ENCODE measurements at regions not wholly inside any gene's neighbourhood (a gene's known extent, or its start where the extent isn't known, plus 50 kb on each side); places are given as distances from the start of the nearest gene placed in this dataset.

- Histone ChIP-seq H3K9me3 (ENCODE audit: control insufficient read depth, insufficient read depth, low read depth, low read length) (no peaks in the 10 kb centered on the region), H3K4me1 (ENCODE audit: control insufficient read depth, insufficient read depth, low read length) (no peaks in the 10 kb centered on the region; the same call in 1 of the 2 replicates), H3K4me3 (ENCODE audit: low read depth, low read length) (no peak overlapping the region), H3K36me3 (ENCODE audit: control insufficient read depth in 2 of 2, insufficient read depth in 1 of 2, low read length in 2 of 2) (no peaks in the 10 kb centered on the region), H3K27ac (ENCODE audit: extremely low read depth, low read depth, low read length) (no peak overlapping the region)
- ChIA-PET CTCF (interaction anchor here (2.6 kb wide), 1 partner anchor 13 kb away, joined by 16 read pairs; no protein-coding TSS in a partner anchor), POLR2A (no interaction called here)
- TF ChIP-seq MYNN (tag by site-specific recombination; IDR thresholded peaks at IDR 0.05; ENCODE audit: borderline replicate concordance), result no peak
- TF ChIP-seq ZFP3 (tag by site-specific recombination; IDR thresholded peaks at IDR 0.05; ENCODE audit: low read depth), result peak; percentile 57; the same call in 1 of the 2 replicates
These were observed 179.3 kb downstream of the KATNAL1 start for GRCh38 chr13:30128095-30128494.

GRCh38 chr13:30126903-30127428 lies 180.4 kb downstream of the KATNAL1 start:
- POLR2A ChIA-PET, result no interaction called here
- CTCF ChIA-PET, result interaction anchor here (2.6 kb wide), 1 partner anchor 12 kb away, joined by 16 read pairs; no protein-coding TSS in a partner anchor
- H3K4me1 ChIP-seq (ENCODE audit: control insufficient read depth, insufficient read depth, low read length), result no peaks in the 10 kb centered on the region; the same call in 1 of the 2 replicates
- no peak overlapping the region for H3K4me3 ChIP-seq (ENCODE audit: low read depth, low read length)
- TF ChIP-seq HOXA7 (CRISPR knock-in tag; IDR thresholded peaks at IDR 0.05; ENCODE audit: borderline replicate concordance), result no peak
- no peak for TF ChIP-seq SALL2 (tag by site-specific recombination; IDR thresholded peaks at IDR 0.05; ENCODE audit: borderline replicate concordance)
- H3K27ac ChIP-seq (ENCODE audit: extremely low read depth, low read depth, low read length), result no peak overlapping the region
- H3K9me3 ChIP-seq (ENCODE audit: control insufficient read depth, insufficient read depth, low read depth, low read length), result no peaks in the 10 kb centered on the region
- H3K36me3 ChIP-seq (ENCODE audit: control insufficient read depth in 2 of 2, insufficient read depth in 1 of 2, low read length in 2 of 2), result no peaks in the 10 kb centered on the region

- H3K27ac ChIP-seq (ENCODE audit: extremely low read depth, low read depth, low read length), result no peak overlapping the region
- POLR2A ChIA-PET, result interaction anchor here (0.6 kb wide), 2 partner anchors 252 to 275 kb away, joined by 3 to 4 read pairs; no protein-coding TSS in a partner anchor
- no peaks in the 10 kb centered on the region for H3K9me3 ChIP-seq (ENCODE audit: control insufficient read depth, insufficient read depth, low read depth, low read length)
- H3K4me1 ChIP-seq (ENCODE audit: control insufficient read depth, insufficient read depth, low read length), result no peaks in the 10 kb centered on the region; the same call in 1 of the 2 replicates
- H3K36me3 ChIP-seq (ENCODE audit: control insufficient read depth in 2 of 2, insufficient read depth in 1 of 2, low read length in 2 of 2), result no peaks in the 10 kb centered on the region
- H3K4me3 ChIP-seq (ENCODE audit: low read depth, low read length), result no peak overlapping the region
- CTCF ChIA-PET, result interaction anchor here (0.7 to 2.6 kb wide), 2 partner anchors 10 to 617 kb away, joined by 6 to 16 read pairs; no protein-coding TSS in a partner anchor
- TF ChIP-seq ZNF121 (tag by site-specific recombination; IDR thresholded peaks at IDR 0.05) (no peak), KLF9 (tag by site-specific recombination; IDR thresholded peaks at IDR 0.05; ENCODE audit: low read depth) (no peak), ZNF335 (tag by site-specific recombination; conservative IDR thresholded peaks at IDR 0.05) (no peak), ZNF623 (tag by site-specific recombination; IDR thresholded peaks at IDR 0.05) (no peak), ZBTB6 (tag by site-specific recombination; IDR thresholded peaks at IDR 0.05) (no peak), ZNF398 (tag by site-specific recombination; IDR thresholded peaks at IDR 0.05) (peak; percentile 95), ZNF391 (tag by site-specific recombination; IDR thresholded peaks at IDR 0.05; ENCODE audit: borderline replicate concordance, low read depth) (no peak), ZBTB48 (tag by site-specific recombination; IDR thresholded peaks at IDR 0.05) (peak; percentile 66), ZNF792 (tag by site-specific recombination; IDR thresholded peaks at IDR 0.05) (no peak), ZNF692 (tag by site-specific recombination; IDR thresholded peaks at IDR 0.05) (peak; percentile 56; the same call in 1 of the 2 replicates), ZNF114 (tag by site-specific recombination; IDR thresholded peaks at IDR 0.05) (no peak), ZIC2 (tag by site-specific recombination; IDR thresholded peaks at IDR 0.05) (no peak), ZNF600 (tag by site-specific recombination; IDR thresholded peaks at IDR 0.05) (peak; percentile 33; the same call in 1 of the 2 replicates), ZSCAN4 (tag by site-specific recombination; IDR thresholded peaks at IDR 0.05) (peak; percentile 53), ZFP69B (tag by site-specific recombination; IDR thresholded peaks at IDR 0.05) (peak; percentile 13; the same call in 1 of the 2 replicates), ZBTB49 (tag by site-specific recombination; IDR thresholded peaks at IDR 0.05; ENCODE audit: low read depth) (no peak), ZNF660 (tag by site-specific recombination; IDR thresholded peaks at IDR 0.05) (0 out of 2 replicates have a peak, but pooled peaks have one; percentile 17), IKZF3 (tag by site-specific recombination; IDR thresholded peaks at IDR 0.05) (no peak)
These were observed 181.8 kb downstream of the KATNAL1 start for GRCh38 chr13:30125422-30126073.
